ENCODE measurements at regions not wholly inside any gene's neighbourhood (a gene's known extent, or its start where the extent isn't known, plus 50 kb on each side); places are given as distances from the start of the nearest gene placed in this dataset.

GRCh38 chr12:65557438-65558181 is 266.7 kb upstream of the HMGA2 start:
- TF ChIP-seq CTCF (IDR thresholded peaks at IDR 0.05) = no peak
- TF ChIP-seq POLR2A (IDR thresholded peaks at IDR 0.05) = no peak
